HCT116 (cell line): ENCODE measurements at regions not wholly inside any gene's neighbourhood (a gene's known extent, or its start where the extent isn't known, plus 50 kb on each side); places are given as distances from the start of the nearest gene placed in this dataset.
"Not testable (repeated sequence)": the region's sequence is repeated elsewhere in the genome, so short reads cannot be mapped to it uniquely, and the experiment has no call there.

ENCODE experiments used
- ATAC-seq: fragments of 200-7000 bp; cut with Tn5 transposase; 2 replicates; pipeline ENCODE4 v1.9.1; 2020; ENCODE audit warnings: mild to moderate bottlenecking, moderate library complexity
- BruUV-seq: library from RNA; stranded (reverse); fragments of 400-500 nt; replicated peaks from 2 replicates; lab custom pipeline; 2021; lab: Mats Ljungman, UMichigan
- CTCF ChIA-PET: fragments of 300-600 bp; sonication (Branson Sonifier 250); formaldehyde crosslinking; loops from one replicate; lab custom pipeline; 2021; ENCODE audit warnings: antibody characterized with exemption; lab: Charles Lee
- POLR2A ChIA-PET: fragments of 300-600, 350-600 bp; sonication (Branson Sonifier 250); formaldehyde crosslinking; loops from one replicate; lab custom pipeline; 2021; ENCODE audit warnings: antibody characterized with exemption; lab: Charles Lee
- RAD21 ChIA-PET, 2 experiments: fragments of 300-600 bp; sonication (Branson Sonifier 250); formaldehyde crosslinking; loops; one replicate each; lab custom pipeline; 2023; ENCODE audit warnings: low total read pairs in 2 of 2; ENCODE audit not compliant: uncharacterized antibody in 2 of 2, unreplicated experiment in 2 of 2, low non-redundant PET in 1 of 2; lab: Charles Lee
- DNase-seq: peaks from one replicate; pipeline ENCODE4 v3.0.0-alpha.2; 2010; ENCODE audit warnings: low read depth, low spot score
- H2AFZ ChIP-seq: fragments of 200-600 bp; shearing (Covaris generic), sonication (generic); 2 replicates; pipeline ENCODE4 v1.6.1; 2017; ENCODE audit warnings: low read depth, mixed run types, mixed read lengths, antibody characterized with exemption, low read length; ENCODE audit not compliant: poor library complexity, severe bottlenecking
- H3K27ac ChIP-seq: 2 replicates; pipeline ENCODE4 v1.5.1; 2012; ENCODE audit warnings: low read depth, low read length
- H3K27me3 ChIP-seq: fragments of 200-600 bp; sonication (generic); 2 replicates; pipeline ENCODE4 v1.6.1; 2016; ENCODE audit warnings: mixed run types, low read length, mixed read lengths; ENCODE audit not compliant: insufficient read depth
- H3K36me3 ChIP-seq, 2 experiments: fragments of 200-500 bp in 1 of 2; fragments of 200-600 bp in 1 of 2; sonication (Bioruptor generic) in 1 of 2; sonication (generic) in 1 of 2; 2 replicates each; pipeline versions ENCODE4 v1.5.1 to v1.6.1; 2014 to 2016; ENCODE audit warnings: low read length in 2 of 2, inconsistent platforms in 1 of 2, mixed read lengths in 1 of 2, mixed run types in 1 of 2; ENCODE audit not compliant: insufficient read depth in 2 of 2, control insufficient read depth in 1 of 2
- H3K4me1 ChIP-seq, 2 experiments: fragments of 200-600 bp in 1 of 2; sonication (generic) in 1 of 2; 2 replicates each; pipeline versions ENCODE4 v1.5.1 to v1.6.1; 2012 to 2017; ENCODE audit warnings: low read length in 2 of 2, inconsistent platforms in 1 of 2, mild to moderate bottlenecking in 1 of 2, mixed read lengths in 1 of 2, mixed run types in 1 of 2, moderate library complexity in 1 of 2; ENCODE audit not compliant: insufficient read depth in 2 of 2, control insufficient read depth in 1 of 2
- H3K4me2 ChIP-seq: fragments of 200-600 bp; sonication (generic); 2 replicates; pipeline ENCODE4 v1.6.1; 2017; ENCODE audit warnings: mixed run types, low read length, mixed read lengths
- H3K4me3 ChIP-seq, 2 experiments: fragments of 200-600 bp in 1 of 2; sonication (generic) in 1 of 2; replicated peaks in 1 of 2; 2 replicates each; pipeline ENCODE4 v1.5.1; 2011 to 2016; ENCODE audit warnings: low read length in 2 of 2, control low read depth in 1 of 2, low read depth in 1 of 2, mild to moderate bottlenecking in 1 of 2, mixed read lengths in 1 of 2, mixed run types in 1 of 2
- H3K79me2 ChIP-seq: fragments of 200-600 bp; sonication (generic); 2 replicates; pipeline ENCODE4 v1.6.1; 2017; ENCODE audit warnings: mild to moderate bottlenecking, mixed run types, low read length, moderate library complexity, mixed read lengths; ENCODE audit not compliant: insufficient read depth
- H3K9ac ChIP-seq: fragments of 200-600 bp; sonication (generic); 2 replicates; pipeline ENCODE4 v1.6.1; 2016; ENCODE audit warnings: low read length, mixed read lengths
- H3K9me2 ChIP-seq: fragments of 200-600 bp; sonication (generic), shearing (Covaris generic); 2 replicates; pipeline ENCODE4 v1.6.1; 2017; ENCODE audit warnings: mixed run types, mild to moderate bottlenecking, moderate library complexity; ENCODE audit not compliant: insufficient read depth
- H3K9me3 ChIP-seq, 2 experiments: fragments of 200-500 bp in 1 of 2; fragments of 200-600 bp in 1 of 2; sonication (Bioruptor generic) in 1 of 2; sonication (generic) in 1 of 2; 2 replicates each; pipeline ENCODE4 v1.6.1; 2014 to 2017; ENCODE audit warnings: low read length in 2 of 2, mixed read lengths in 2 of 2, inconsistent platforms in 1 of 2, low read depth in 1 of 2, mild to moderate bottlenecking in 1 of 2, mixed run types in 1 of 2, moderate library complexity in 1 of 2; ENCODE audit not compliant: control insufficient read depth in 1 of 2, insufficient read depth in 1 of 2
- H4K20me1 ChIP-seq: fragments of 200-600 bp; sonication (generic), shearing (Covaris generic); 2 replicates; pipeline ENCODE4 v1.6.1; 2017; ENCODE audit warnings: mixed run types, mild to moderate bottlenecking, moderate library complexity; ENCODE audit not compliant: insufficient read depth
- ATF3 ChIP-seq: IDR thresholded peaks from 2 replicates; pipeline ENCODE4 v1.6.1; 2012
- CBX3 ChIP-seq: IDR thresholded peaks from 2 replicates; pipeline ENCODE4 v1.6.1; 2012; ENCODE audit warnings: low read depth
- CTCF ChIP-seq, 3 experiments: fragments of 200-600 bp in 1 of 3; sonication (generic) in 1 of 3; IDR thresholded peaks in 2 of 3; conservative IDR thresholded peaks in 1 of 3; 2 replicates each; pipeline ENCODE4 v1.5.1; 2012 to 2017; ENCODE audit warnings: low read depth in 2 of 3, low read length in 2 of 3, antibody characterized with exemption in 1 of 3, borderline replicate concordance in 1 of 3, control low read depth in 1 of 3, mild to moderate bottlenecking in 1 of 3, mixed read lengths in 1 of 3, mixed run types in 1 of 3, moderate library complexity in 1 of 3; ENCODE audit not compliant: insufficient read depth in 1 of 3
- EZH2phosphoT487 ChIP-seq: fragments of 200-600 bp; IDR thresholded peaks from 2 replicates; pipeline ENCODE4 v1.6.1; 2018; ENCODE audit warnings: antibody characterized with exemption, borderline replicate concordance
- MAX ChIP-seq: IDR thresholded peaks from 2 replicates; pipeline ENCODE4 v1.6.1; 2012
- POLR2AphosphoS5 ChIP-seq: IDR thresholded peaks from 2 replicates; pipeline ENCODE4 v1.6.1; 2011; ENCODE audit warnings: mild to moderate bottlenecking, low read depth, low read length, moderate library complexity
- RAD21 ChIP-seq: IDR thresholded peaks from 2 replicates; pipeline ENCODE4 v1.6.1; 2012; ENCODE audit warnings: low read depth, mild to moderate bottlenecking
- REST ChIP-seq: IDR thresholded peaks from 2 replicates; pipeline ENCODE4 v1.6.1; 2012; ENCODE audit warnings: low read depth
- TCF7L2 ChIP-seq: IDR thresholded peaks from 2 replicates; pipeline ENCODE4 v1.7.0; 2011; ENCODE audit warnings: borderline replicate concordance, inconsistent platforms; ENCODE audit not compliant: insufficient read depth, insufficient read length; ENCODE audit errors: extremely low read depth
- ZFX ChIP-seq: fragments of 450-650 bp; IDR thresholded peaks from 2 replicates; pipeline ENCODE4 v1.6.1; 2017
- intact Hi-C: fragments of 100-400 bp; cut with micrococcal nuclease; formaldehyde crosslinking; loops from 2 replicates; pipeline ENCODE4 v1.10.0; 2022

GRCh38 chr6:27047725-27048124 is 199.8 kb upstream of the PRSS16 start:
- H3K36me3 ChIP-seq, H3K79me2 ChIP-seq, H4K20me1 ChIP-seq, H3K27me3 ChIP-seq, intact Hi-C loops, H2AFZ ChIP-seq, H3K9me3 ChIP-seq, BruUV-seq, H3K27ac ChIP-seq, H3K4me3 ChIP-seq, H3K9me2 ChIP-seq, ATAC-seq, RAD21 ChIA-PET, DNase-seq, H3K9ac ChIP-seq, POLR2A ChIA-PET, CTCF ChIA-PET, H3K4me1 ChIP-seq, H3K4me2 ChIP-seq: not testable (repeated sequence)

- intact Hi-C loops: no loop called here
- DNase-seq: no peak
- no TSS peak for BruUV-seq
- Histone ChIP-seq H3K4me2 (no peak overlapping the region), H3K79me2 (no peaks in the 10 kb centered on the region), H3K27me3 (no peaks in the 10 kb centered on the region), H3K36me3 (no peaks in the 10 kb centered on the region), H3K9me3 (no peaks in the 10 kb centered on the region), H3K9ac (no peak overlapping the region), H3K4me1 (no peaks in the 10 kb centered on the region), H3K9me2 (no peaks in the 10 kb centered on the region), H3K27ac (no peak overlapping the region), H4K20me1 (no peaks in the 10 kb centered on the region), H3K4me3 (no peak overlapping the region), H2AFZ (no peak overlapping the region)
- no peak for ATAC-seq
- RAD21 ChIA-PET: no interaction called here
- TF ChIP-seq ZFX: no peak
- no peak for TF ChIP-seq POLR2AphosphoS5
- TF ChIP-seq RAD21: no peak
- TF ChIP-seq REST: no peak
- no peak for TF ChIP-seq ATF3
- no peak for TF ChIP-seq EZH2phosphoT487
- TF ChIP-seq CTCF (IDR thresholded peaks at IDR 0.05 in 2 of 3, conservative IDR thresholded peaks at IDR 0.05 in 1 of 3; ENCODE audit: borderline replicate concordance in 1 of 3, insufficient read depth in 1 of 3, low read depth in 2 of 3, low read length in 2 of 3): no peak
- no peak for TF ChIP-seq CBX3
- TF ChIP-seq MAX: no peak
- no peak for TF ChIP-seq TCF7L2
- POLR2A ChIA-PET: no interaction called here
- CTCF ChIA-PET: no interaction called here
These were observed 197.4 kb upstream of the PRSS16 start for GRCh38 chr6:27049863-27050781.
